GM19467 (cell line): ENCODE measurements at regions not wholly inside any gene's neighbourhood (a gene's known extent, or its start where the extent isn't known, plus 50 kb on each side); places are given as distances from the start of the nearest gene placed in this dataset.
A peak's percentile ranks its signal among the peaks of the same experiment; 100 is the strongest.

Source experiments
- ATAC-seq: cut with Tn5 transposase; IDR thresholded peaks from one replicate; pipeline ENCODE4 v1.9.1; 2021; ENCODE audit warnings: mild to moderate bottlenecking, moderate library complexity; ENCODE audit not compliant: unreplicated experiment

GRCh38 chr2:181374781-181375675 is 82.2 kb upstream of the ITGA4 start:
- ATAC-seq, result peak; percentile 71

- ATAC-seq, result no peak
Measured at GRCh38 chr2:181376442-181376841, 80.7 kb upstream of the ITGA4 start.

GRCh38 chr2:181376999-181377398 is 80.2 kb upstream of the ITGA4 start:
- ATAC-seq, result no peak

GRCh38 chr2:181378491-181378890 is 78.7 kb upstream of the ITGA4 start:
- ATAC-seq, result no peak

GRCh38 chr2:181380581-181380980 is 76.6 kb upstream of the ITGA4 start:
- ATAC-seq, result no peak

- no peak for ATAC-seq
Measured at GRCh38 chr2:181384923-181385322, 72.3 kb upstream of the ITGA4 start.

GRCh38 chr2:181389524-181389923 is 67.7 kb upstream of the ITGA4 start:
- ATAC-seq, result no peak

- no peak for ATAC-seq
Measured at GRCh38 chr2:181393472-181393871, 63.7 kb upstream of the ITGA4 start.

- ATAC-seq, result no peak
Measured at GRCh38 chr2:181394741-181395437, 62.3 kb upstream of the ITGA4 start.

GRCh38 chr2:181395851-181396250 is 61.3 kb upstream of the ITGA4 start:
- ATAC-seq, result no peak

GRCh38 chr2:181396256-181397123 is 60.7 kb upstream of the ITGA4 start:
- no peak for ATAC-seq

- ATAC-seq, result no peak
Measured at GRCh38 chr2:181397331-181397730, 59.9 kb upstream of the ITGA4 start.

- no peak for ATAC-seq
Measured at GRCh38 chr2:181398000-181398399, 59.2 kb upstream of the ITGA4 start.

GRCh38 chr2:181399027-181399426 is 58.2 kb upstream of the ITGA4 start:
- no peak for ATAC-seq

- no peak for ATAC-seq
Measured at GRCh38 chr2:181404472-181404871, 52.7 kb upstream of the ITGA4 start.

- no peak for ATAC-seq
Measured at GRCh38 chr2:181407171-181407570, 50.0 kb upstream of the ITGA4 start.
